ENCODE measurements at regions not wholly inside any gene's neighbourhood (a gene's known extent, or its start where the extent isn't known, plus 50 kb on each side); places are given as distances from the start of the nearest gene placed in this dataset.

DNA sequence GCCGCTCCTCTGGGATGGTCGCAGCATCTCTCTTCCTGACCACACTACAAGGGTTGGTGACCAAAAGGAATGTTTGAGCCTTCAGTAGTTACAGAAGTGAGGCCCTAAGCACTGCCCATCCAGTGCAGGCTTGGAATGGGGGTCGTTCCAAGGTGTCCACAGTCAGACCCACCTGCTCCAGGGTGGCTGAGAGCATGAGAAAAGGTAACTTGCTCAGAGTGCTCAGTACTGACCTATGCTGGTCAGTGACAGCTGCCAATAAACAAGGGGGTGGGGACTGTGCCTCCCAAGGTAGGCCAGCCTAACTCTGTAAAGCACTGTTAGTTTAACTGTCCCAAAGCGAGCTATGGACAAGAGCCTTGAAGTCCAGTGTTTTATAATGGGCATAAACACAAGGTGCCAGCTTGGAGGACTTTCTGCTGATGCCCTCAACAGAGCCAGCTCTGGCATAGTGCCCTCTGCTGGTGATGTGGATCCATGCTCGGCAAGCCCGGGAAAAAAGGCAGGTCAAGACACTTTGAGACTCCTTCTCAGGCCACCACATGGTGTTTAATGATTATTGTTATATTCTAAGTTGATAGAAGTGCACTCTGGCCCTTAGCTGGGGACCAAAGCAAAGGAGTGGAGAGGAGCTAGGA lies 78.1 kb upstream of the DNAH14 start:
- Mint-ChIP-seq H3K27ac (peak overlapping the region in 2 of 7 donors; percentile 8 to 19), H3K9me3 (no peaks in the 10 kb centered on the region), H3K27me3 (ENCODE audit: low read depth in 3 of 3) (peaks cover 2 to 5% (median 2%) of the 10 kb centered on the region in 3 donors), H3K36me3 (no peaks in the 10 kb centered on the region), H3K4me1 (no peaks in the 10 kb centered on the region), H3K4me3 (no peak overlapping the region)
- intact Hi-C loops (cut with micrococcal nuclease), result loop anchor here (5.0 to 10.0 kb wide), 3 partner anchors 207 to 337 kb away; no protein-coding TSS in a partner anchor
- H3K9ac ChIP-seq (ENCODE audit: insufficient read depth, low read length, poor library complexity, severe bottlenecking), result no peak overlapping the region
- no peaks in the 10 kb centered on the region for H3K27me3 ChIP-seq (ENCODE audit: control insufficient read depth in 2 of 2, insufficient read depth in 2 of 2, low read length in 2 of 2)
- no peaks in the 10 kb centered on the region for H3K4me1 ChIP-seq (ENCODE audit: control insufficient read depth in 1 of 2, insufficient read depth in 2 of 2, low read length in 2 of 2)
- no peak overlapping the region for H3K27ac ChIP-seq (ENCODE audit: low read depth in 1 of 2, low read length in 2 of 2)
- H3K4me3 ChIP-seq (replicated peaks in 1 of 3; ENCODE audit: low read depth in 2 of 3, low read length in 3 of 3), result no peak overlapping the region
- H3K4me2 ChIP-seq (replicated peaks; ENCODE audit: extremely low read depth, low read length, poor library complexity, severe bottlenecking), result no peak overlapping the region
- TF ChIP-seq, protein P1, sequence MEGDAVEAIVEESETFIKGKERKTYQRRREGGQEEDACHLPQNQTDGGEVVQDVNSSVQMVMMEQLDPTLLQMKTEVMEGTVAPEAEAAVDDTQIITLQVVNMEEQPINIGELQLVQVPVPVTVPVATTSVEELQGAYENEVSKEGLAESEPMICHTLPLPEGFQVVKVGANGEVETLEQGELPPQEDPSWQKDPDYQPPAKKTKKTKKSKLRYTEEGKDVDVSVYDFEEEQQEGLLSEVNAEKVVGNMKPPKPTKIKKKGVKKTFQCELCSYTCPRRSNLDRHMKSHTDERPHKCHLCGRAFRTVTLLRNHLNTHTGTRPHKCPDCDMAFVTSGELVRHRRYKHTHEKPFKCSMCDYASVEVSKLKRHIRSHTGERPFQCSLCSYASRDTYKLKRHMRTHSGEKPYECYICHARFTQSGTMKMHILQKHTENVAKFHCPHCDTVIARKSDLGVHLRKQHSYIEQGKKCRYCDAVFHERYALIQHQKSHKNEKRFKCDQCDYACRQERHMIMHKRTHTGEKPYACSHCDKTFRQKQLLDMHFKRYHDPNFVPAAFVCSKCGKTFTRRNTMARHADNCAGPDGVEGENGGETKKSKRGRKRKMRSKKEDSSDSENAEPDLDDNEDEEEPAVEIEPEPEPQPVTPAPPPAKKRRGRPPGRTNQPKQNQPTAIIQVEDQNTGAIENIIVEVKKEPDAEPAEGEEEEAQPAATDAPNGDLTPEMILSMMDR (IDR thresholded peaks at IDR 0.05), result peak; percentile 74
- H2AFZ ChIP-seq (ENCODE audit: insufficient read depth, low read depth, low read length, poor library complexity, severe bottlenecking), result no peak overlapping the region
- H3K36me3 ChIP-seq (replicated peaks in 1 of 2; ENCODE audit: control insufficient read depth in 1 of 2, insufficient read depth in 2 of 2, low read length in 2 of 2), result no peaks in the 10 kb centered on the region
- peak; percentile 14 to 25 (median 20) for DNase-seq
- no peaks in the 10 kb centered on the region for H3K79me2 ChIP-seq (ENCODE audit: insufficient read depth, low read length)
- H4K20me1 ChIP-seq (ENCODE audit: insufficient read depth, low read length), result no peaks in the 10 kb centered on the region
- 44% methylated on average over 2 of the region's 6 CpGs for WGBS (ENCODE audit: insufficient coverage)
- no peaks in the 10 kb centered on the region for H3K9me3 ChIP-seq (replicated peaks in 1 of 2; ENCODE audit: control insufficient read depth in 1 of 2, insufficient read depth in 1 of 2, low read length in 2 of 2)

GRCh38 chr1:224851848-224852261 lies 77.6 kb upstream of the DNAH14 start:
- H3K79me2 ChIP-seq (ENCODE audit: insufficient read depth, low read length), result no peaks in the 10 kb centered on the region
- no peak overlapping the region for H2AFZ ChIP-seq (ENCODE audit: insufficient read depth, low read depth, low read length, poor library complexity, severe bottlenecking)
- H4K20me1 ChIP-seq (ENCODE audit: insufficient read depth, low read length), result no peaks in the 10 kb centered on the region
- TF ChIP-seq, protein P1 (IDR thresholded peaks at IDR 0.05), result peak; percentile 48
- no peaks in the 10 kb centered on the region for H3K36me3 ChIP-seq (replicated peaks in 1 of 2; ENCODE audit: control insufficient read depth in 1 of 2, insufficient read depth in 2 of 2, low read length in 2 of 2)
- Mint-ChIP-seq H3K4me3 (no peak overlapping the region), H3K9me3 (no peaks in the 10 kb centered on the region), H3K4me1 (no peaks in the 10 kb centered on the region), H3K27me3 (ENCODE audit: low read depth in 3 of 3) (peaks cover 2 to 5% (median 2%) of the 10 kb centered on the region in 3 donors), H3K27ac (no peak overlapping the region), H3K36me3 (no peaks in the 10 kb centered on the region)
- no peaks in the 10 kb centered on the region for H3K27me3 ChIP-seq (ENCODE audit: control insufficient read depth in 2 of 2, insufficient read depth in 2 of 2, low read length in 2 of 2)
- no peak overlapping the region for H3K4me2 ChIP-seq (replicated peaks; ENCODE audit: extremely low read depth, low read length, poor library complexity, severe bottlenecking)
- H3K9me3 ChIP-seq (replicated peaks in 1 of 2; ENCODE audit: control insufficient read depth in 1 of 2, insufficient read depth in 1 of 2, low read length in 2 of 2), result no peaks in the 10 kb centered on the region
- DNase-seq, result no peak
- 68% methylated on average over 9 of the region's 9 CpGs for WGBS (ENCODE audit: insufficient coverage)
- no peak overlapping the region for H3K4me3 ChIP-seq (replicated peaks in 1 of 3; ENCODE audit: low read depth in 2 of 3, low read length in 3 of 3)
- H3K4me1 ChIP-seq (ENCODE audit: control insufficient read depth in 1 of 2, insufficient read depth in 2 of 2, low read length in 2 of 2), result no peaks in the 10 kb centered on the region
- intact Hi-C loops (cut with micrococcal nuclease), result loop anchor here (5.0 to 10.0 kb wide), 3 partner anchors 207 to 337 kb away; no protein-coding TSS in a partner anchor
- H3K27ac ChIP-seq (ENCODE audit: low read depth in 1 of 2, low read length in 2 of 2), result no peak overlapping the region
- H3K9ac ChIP-seq (ENCODE audit: insufficient read depth, low read length, poor library complexity, severe bottlenecking), result no peak overlapping the region

Measured in CD14-positive monocyte (primary cell).